ENCODE measurements at regions not wholly inside any gene's neighbourhood (a gene's known extent, or its start where the extent isn't known, plus 50 kb on each side); places are given as distances from the start of the nearest gene placed in this dataset.

DNA sequence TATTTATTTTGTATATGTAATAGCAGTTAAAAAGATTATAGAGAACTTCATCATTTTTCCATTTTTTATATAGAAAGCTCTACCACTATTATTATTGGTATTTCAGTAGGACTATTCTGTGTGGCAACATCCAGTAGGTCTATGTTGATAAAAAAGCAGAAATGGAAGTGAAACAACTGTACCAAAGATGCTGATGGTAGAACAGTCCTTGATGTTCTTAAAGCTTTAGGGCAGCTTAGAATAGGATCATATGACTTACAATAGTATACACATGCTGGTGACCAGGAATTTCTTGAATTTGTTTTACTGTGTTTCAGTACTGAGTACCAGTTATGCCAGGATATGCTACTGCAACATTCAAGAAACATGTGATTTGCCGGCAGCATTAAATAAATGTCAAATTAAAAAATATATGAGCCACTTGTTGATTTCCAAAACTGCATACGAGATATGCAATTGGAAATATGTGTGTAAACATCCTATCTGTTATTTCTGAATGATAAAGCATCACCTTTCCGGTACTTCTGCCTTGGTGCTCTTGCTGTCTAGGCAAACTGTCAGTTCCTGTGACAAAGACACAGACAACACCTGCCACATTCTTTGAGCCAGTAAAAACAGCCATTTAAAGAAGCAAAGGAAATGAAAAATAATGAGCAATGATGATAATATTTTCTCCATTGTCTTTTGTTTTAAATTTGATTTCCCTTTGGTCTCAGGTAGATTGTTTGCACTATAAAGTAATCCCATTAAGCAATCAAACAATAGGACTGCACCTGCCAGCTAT lies 649.2 kb downstream of the ZPLD1 start:
- TF ChIP-seq ZFP3 (CRISPR knock-in tag; IDR thresholded peaks at IDR 0.05) (no peak), ZNF8 (CRISPR knock-in tag; IDR thresholded peaks at IDR 0.05) (no peak), TOX (CRISPR knock-in tag; IDR thresholded peaks at IDR 0.05; ENCODE audit: borderline replicate concordance) (no peak), SNAI2 (CRISPR knock-in tag; IDR thresholded peaks at IDR 0.05) (no peak), CSRNP3 (CRISPR knock-in tag; IDR thresholded peaks at IDR 0.05) (no peak), ESRRG (CRISPR knock-in tag; IDR thresholded peaks at IDR 0.05) (no peak)
- no peak for ATAC-seq

- no peak; the same call in 2 of the 3 replicates for ATAC-seq
- TF ChIP-seq OSR1 (CRISPR knock-in tag; IDR thresholded peaks at IDR 0.05) (no peak), BACH2 (CRISPR knock-in tag; IDR thresholded peaks at IDR 0.05; ENCODE audit: borderline replicate concordance) (no peak), TOX (CRISPR knock-in tag; IDR thresholded peaks at IDR 0.05; ENCODE audit: borderline replicate concordance) (no peak), ZNF8 (CRISPR knock-in tag; IDR thresholded peaks at IDR 0.05) (no peak), ISL1 (CRISPR knock-in tag; IDR thresholded peaks at IDR 0.05) (no peak), ARNTL (CRISPR knock-in tag; IDR thresholded peaks at IDR 0.05; ENCODE audit: borderline replicate concordance, low read depth) (no peak), CSDC2 (CRISPR knock-in tag; IDR thresholded peaks at IDR 0.05) (no peak), GLIS3 (CRISPR knock-in tag; IDR thresholded peaks at IDR 0.05) (no peak), ZC3H10 (CRISPR knock-in tag; IDR thresholded peaks at IDR 0.05) (no peak), SNAI2 (CRISPR knock-in tag; IDR thresholded peaks at IDR 0.05) (no peak), ZNF565 (CRISPR knock-in tag; conservative IDR thresholded peaks at IDR 0.05; ENCODE audit: low read depth) (no peak), ZNF70 (CRISPR knock-in tag; IDR thresholded peaks at IDR 0.05) (no peak), ZFP3 (CRISPR knock-in tag; IDR thresholded peaks at IDR 0.05) (no peak), ESRRG (CRISPR knock-in tag; IDR thresholded peaks at IDR 0.05) (no peak), ZFP30 (CRISPR knock-in tag; IDR thresholded peaks at IDR 0.05) (no peak), TCF4 (CRISPR knock-in tag; IDR thresholded peaks at IDR 0.05; ENCODE audit: borderline replicate concordance) (no peak)
- TF ChIP-seq, protein P1, sequence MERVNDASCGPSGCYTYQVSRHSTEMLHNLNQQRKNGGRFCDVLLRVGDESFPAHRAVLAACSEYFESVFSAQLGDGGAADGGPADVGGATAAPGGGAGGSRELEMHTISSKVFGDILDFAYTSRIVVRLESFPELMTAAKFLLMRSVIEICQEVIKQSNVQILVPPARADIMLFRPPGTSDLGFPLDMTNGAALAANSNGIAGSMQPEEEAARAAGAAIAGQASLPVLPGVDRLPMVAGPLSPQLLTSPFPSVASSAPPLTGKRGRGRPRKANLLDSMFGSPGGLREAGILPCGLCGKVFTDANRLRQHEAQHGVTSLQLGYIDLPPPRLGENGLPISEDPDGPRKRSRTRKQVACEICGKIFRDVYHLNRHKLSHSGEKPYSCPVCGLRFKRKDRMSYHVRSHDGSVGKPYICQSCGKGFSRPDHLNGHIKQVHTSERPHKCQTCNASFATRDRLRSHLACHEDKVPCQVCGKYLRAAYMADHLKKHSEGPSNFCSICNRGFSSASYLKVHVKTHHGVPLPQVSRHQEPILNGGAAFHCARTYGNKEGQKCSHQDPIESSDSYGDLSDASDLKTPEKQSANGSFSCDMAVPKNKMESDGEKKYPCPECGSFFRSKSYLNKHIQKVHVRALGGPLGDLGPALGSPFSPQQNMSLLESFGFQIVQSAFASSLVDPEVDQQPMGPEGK (CRISPR knock-in tag; IDR thresholded peaks at IDR 0.05; ENCODE audit: borderline replicate concordance) = no peak
- TF ChIP-seq, protein P2, sequence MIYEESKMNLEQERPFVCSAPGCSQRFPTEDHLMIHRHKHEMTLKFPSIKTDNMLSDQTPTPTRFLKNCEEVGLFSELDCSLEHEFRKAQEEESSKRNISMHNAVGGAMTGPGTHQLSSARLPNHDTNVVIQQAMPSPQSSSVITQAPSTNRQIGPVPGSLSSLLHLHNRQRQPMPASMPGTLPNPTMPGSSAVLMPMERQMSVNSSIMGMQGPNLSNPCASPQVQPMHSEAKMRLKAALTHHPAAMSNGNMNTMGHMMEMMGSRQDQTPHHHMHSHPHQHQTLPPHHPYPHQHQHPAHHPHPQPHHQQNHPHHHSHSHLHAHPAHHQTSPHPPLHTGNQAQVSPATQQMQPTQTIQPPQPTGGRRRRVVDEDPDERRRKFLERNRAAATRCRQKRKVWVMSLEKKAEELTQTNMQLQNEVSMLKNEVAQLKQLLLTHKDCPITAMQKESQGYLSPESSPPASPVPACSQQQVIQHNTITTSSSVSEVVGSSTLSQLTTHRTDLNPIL (CRISPR knock-in tag; IDR thresholded peaks at IDR 0.05; ENCODE audit: low read depth) = no peak
Observed at GRCh38 chr3:103085465-103085864, 650.6 kb downstream of the ZPLD1 start.

GRCh38 chr3:103089758-103090157 lies 654.9 kb downstream of the ZPLD1 start:
- ATAC-seq = no peak
- TF ChIP-seq TCF4 (CRISPR knock-in tag; IDR thresholded peaks at IDR 0.05; ENCODE audit: borderline replicate concordance) = no peak
- TF ChIP-seq, protein P1 (CRISPR knock-in tag; IDR thresholded peaks at IDR 0.05; ENCODE audit: borderline replicate concordance) = no peak

GRCh38 chr3:103105206-103105605 lies 670.4 kb downstream of the ZPLD1 start:
- no peak for ATAC-seq
- TF ChIP-seq ZFP3 (CRISPR knock-in tag; IDR thresholded peaks at IDR 0.05) (no peak), POU6F1 (CRISPR knock-in tag; IDR thresholded peaks at IDR 0.05; ENCODE audit: borderline replicate concordance, low read depth) (no peak), PPARA (CRISPR knock-in tag; IDR thresholded peaks at IDR 0.05; ENCODE audit: borderline replicate concordance) (no peak), ZFP30 (CRISPR knock-in tag; IDR thresholded peaks at IDR 0.05) (no peak), ISL1 (CRISPR knock-in tag; IDR thresholded peaks at IDR 0.05) (no peak), RARB (CRISPR knock-in tag; IDR thresholded peaks at IDR 0.05) (no peak), ESRRG (CRISPR knock-in tag; IDR thresholded peaks at IDR 0.05) (no peak), ZNF70 (CRISPR knock-in tag; IDR thresholded peaks at IDR 0.05) (no peak), TCF4 (CRISPR knock-in tag; IDR thresholded peaks at IDR 0.05; ENCODE audit: borderline replicate concordance) (no peak), TOX (CRISPR knock-in tag; IDR thresholded peaks at IDR 0.05; ENCODE audit: borderline replicate concordance) (no peak), ZC3H10 (CRISPR knock-in tag; IDR thresholded peaks at IDR 0.05) (no peak), ZNF8 (CRISPR knock-in tag; IDR thresholded peaks at IDR 0.05) (no peak), ARNTL (CRISPR knock-in tag; IDR thresholded peaks at IDR 0.05; ENCODE audit: borderline replicate concordance, low read depth) (no peak), BACH2 (CRISPR knock-in tag; IDR thresholded peaks at IDR 0.05; ENCODE audit: borderline replicate concordance) (no peak), GLIS3 (CRISPR knock-in tag; IDR thresholded peaks at IDR 0.05) (no peak)
- TF ChIP-seq, protein P2 (CRISPR knock-in tag; IDR thresholded peaks at IDR 0.05; ENCODE audit: low read depth) = no peak
- TF ChIP-seq, protein P1 (CRISPR knock-in tag; IDR thresholded peaks at IDR 0.05; ENCODE audit: borderline replicate concordance) = no peak
